HCT116 (cell line): ENCODE measurements at regions not wholly inside any gene's neighbourhood (a gene's known extent, or its start where the extent isn't known, plus 50 kb on each side); places are given as distances from the start of the nearest gene placed in this dataset.

Experiments used
- ATAC-seq: fragments of 200-7000 bp; cut with Tn5 transposase; 2 replicates; pipeline ENCODE4 v1.9.1; 2020; ENCODE audit warnings: mild to moderate bottlenecking, moderate library complexity
- BruUV-seq: library from RNA; stranded (reverse); fragments of 400-500 nt; replicated peaks from 2 replicates; lab custom pipeline; 2021; lab: Mats Ljungman, UMichigan
- CTCF ChIA-PET: fragments of 300-600 bp; sonication (Branson Sonifier 250); formaldehyde crosslinking; loops from one replicate; lab custom pipeline; 2021; ENCODE audit warnings: antibody characterized with exemption; lab: Charles Lee
- POLR2A ChIA-PET: fragments of 300-600, 350-600 bp; sonication (Branson Sonifier 250); formaldehyde crosslinking; loops from one replicate; lab custom pipeline; 2021; ENCODE audit warnings: antibody characterized with exemption; lab: Charles Lee
- RAD21 ChIA-PET, 2 experiments: fragments of 300-600 bp; sonication (Branson Sonifier 250); formaldehyde crosslinking; loops; one replicate each; lab custom pipeline; 2023; ENCODE audit warnings: low total read pairs in 2 of 2; ENCODE audit not compliant: uncharacterized antibody in 2 of 2, unreplicated experiment in 2 of 2, low non-redundant PET in 1 of 2; lab: Charles Lee
- DNase-seq: peaks from one replicate; pipeline ENCODE4 v3.0.0-alpha.2; 2010; ENCODE audit warnings: low read depth, low spot score
- H2AFZ ChIP-seq: fragments of 200-600 bp; shearing (Covaris generic), sonication (generic); 2 replicates; pipeline ENCODE4 v1.6.1; 2017; ENCODE audit warnings: low read depth, mixed run types, mixed read lengths, antibody characterized with exemption, low read length; ENCODE audit not compliant: poor library complexity, severe bottlenecking
- H3K27ac ChIP-seq: 2 replicates; pipeline ENCODE4 v1.5.1; 2012; ENCODE audit warnings: low read depth, low read length
- H3K27me3 ChIP-seq: fragments of 200-600 bp; sonication (generic); 2 replicates; pipeline ENCODE4 v1.6.1; 2016; ENCODE audit warnings: mixed run types, low read length, mixed read lengths; ENCODE audit not compliant: insufficient read depth
- H3K36me3 ChIP-seq, 2 experiments: fragments of 200-500 bp in 1 of 2; fragments of 200-600 bp in 1 of 2; sonication (Bioruptor generic) in 1 of 2; sonication (generic) in 1 of 2; 2 replicates each; pipeline versions ENCODE4 v1.5.1 to v1.6.1; 2014 to 2016; ENCODE audit warnings: low read length in 2 of 2, inconsistent platforms in 1 of 2, mixed read lengths in 1 of 2, mixed run types in 1 of 2; ENCODE audit not compliant: insufficient read depth in 2 of 2, control insufficient read depth in 1 of 2
- H3K4me1 ChIP-seq, 2 experiments: fragments of 200-600 bp in 1 of 2; sonication (generic) in 1 of 2; 2 replicates each; pipeline versions ENCODE4 v1.5.1 to v1.6.1; 2012 to 2017; ENCODE audit warnings: low read length in 2 of 2, inconsistent platforms in 1 of 2, mild to moderate bottlenecking in 1 of 2, mixed read lengths in 1 of 2, mixed run types in 1 of 2, moderate library complexity in 1 of 2; ENCODE audit not compliant: insufficient read depth in 2 of 2, control insufficient read depth in 1 of 2
- H3K4me2 ChIP-seq: fragments of 200-600 bp; sonication (generic); 2 replicates; pipeline ENCODE4 v1.6.1; 2017; ENCODE audit warnings: mixed run types, low read length, mixed read lengths
- H3K4me3 ChIP-seq, 2 experiments: fragments of 200-600 bp in 1 of 2; sonication (generic) in 1 of 2; replicated peaks in 1 of 2; 2 replicates each; pipeline ENCODE4 v1.5.1; 2011 to 2016; ENCODE audit warnings: low read length in 2 of 2, control low read depth in 1 of 2, low read depth in 1 of 2, mild to moderate bottlenecking in 1 of 2, mixed read lengths in 1 of 2, mixed run types in 1 of 2
- H3K79me2 ChIP-seq: fragments of 200-600 bp; sonication (generic); 2 replicates; pipeline ENCODE4 v1.6.1; 2017; ENCODE audit warnings: mild to moderate bottlenecking, mixed run types, low read length, moderate library complexity, mixed read lengths; ENCODE audit not compliant: insufficient read depth
- H3K9ac ChIP-seq: fragments of 200-600 bp; sonication (generic); 2 replicates; pipeline ENCODE4 v1.6.1; 2016; ENCODE audit warnings: low read length, mixed read lengths
- H3K9me2 ChIP-seq: fragments of 200-600 bp; sonication (generic), shearing (Covaris generic); 2 replicates; pipeline ENCODE4 v1.6.1; 2017; ENCODE audit warnings: mixed run types, mild to moderate bottlenecking, moderate library complexity; ENCODE audit not compliant: insufficient read depth
- H3K9me3 ChIP-seq, 2 experiments: fragments of 200-500 bp in 1 of 2; fragments of 200-600 bp in 1 of 2; sonication (Bioruptor generic) in 1 of 2; sonication (generic) in 1 of 2; 2 replicates each; pipeline ENCODE4 v1.6.1; 2014 to 2017; ENCODE audit warnings: low read length in 2 of 2, mixed read lengths in 2 of 2, inconsistent platforms in 1 of 2, low read depth in 1 of 2, mild to moderate bottlenecking in 1 of 2, mixed run types in 1 of 2, moderate library complexity in 1 of 2; ENCODE audit not compliant: control insufficient read depth in 1 of 2, insufficient read depth in 1 of 2
- H4K20me1 ChIP-seq: fragments of 200-600 bp; sonication (generic), shearing (Covaris generic); 2 replicates; pipeline ENCODE4 v1.6.1; 2017; ENCODE audit warnings: mixed run types, mild to moderate bottlenecking, moderate library complexity; ENCODE audit not compliant: insufficient read depth
- CBX3 ChIP-seq: IDR thresholded peaks from 2 replicates; pipeline ENCODE4 v1.6.1; 2012; ENCODE audit warnings: low read depth
- ELF1 ChIP-seq: IDR thresholded peaks from 2 replicates; pipeline ENCODE4 v1.6.1; 2012; ENCODE audit warnings: low read depth, borderline replicate concordance
- FOSL1 ChIP-seq: IDR thresholded peaks from 2 replicates; pipeline ENCODE4 v1.6.1; 2012; ENCODE audit warnings: low read depth
- JUND ChIP-seq: IDR thresholded peaks from 2 replicates; pipeline ENCODE4 v1.6.1; 2012
- RAD21 ChIP-seq: IDR thresholded peaks from 2 replicates; pipeline ENCODE4 v1.6.1; 2012; ENCODE audit warnings: low read depth, mild to moderate bottlenecking
- SP1 ChIP-seq: IDR thresholded peaks from 2 replicates; pipeline ENCODE4 v1.6.1; 2012; ENCODE audit warnings: low read depth
- SRF ChIP-seq: IDR thresholded peaks from 2 replicates; pipeline ENCODE4 v1.6.1; 2012; ENCODE audit warnings: low read depth
- TCF7L2 ChIP-seq: IDR thresholded peaks from 2 replicates; pipeline ENCODE4 v1.7.0; 2011; ENCODE audit warnings: borderline replicate concordance, inconsistent platforms; ENCODE audit not compliant: insufficient read depth, insufficient read length; ENCODE audit errors: extremely low read depth
- intact Hi-C: fragments of 100-400 bp; cut with micrococcal nuclease; formaldehyde crosslinking; loops from 2 replicates; pipeline ENCODE4 v1.10.0; 2022
- TF ChIP-seq, protein P1 (sequence below): IDR thresholded peaks from 2 replicates; pipeline ENCODE4 v1.6.1; 2012; ENCODE audit warnings: low read depth
- TF ChIP-seq, protein P2 (sequence below): IDR thresholded peaks from 2 replicates; pipeline ENCODE4 v1.6.1; 2011; ENCODE audit warnings: mild to moderate bottlenecking, low read length, moderate library complexity; ENCODE audit not compliant: insufficient replicate concordance; ENCODE audit errors: extremely low read depth

DNA sequence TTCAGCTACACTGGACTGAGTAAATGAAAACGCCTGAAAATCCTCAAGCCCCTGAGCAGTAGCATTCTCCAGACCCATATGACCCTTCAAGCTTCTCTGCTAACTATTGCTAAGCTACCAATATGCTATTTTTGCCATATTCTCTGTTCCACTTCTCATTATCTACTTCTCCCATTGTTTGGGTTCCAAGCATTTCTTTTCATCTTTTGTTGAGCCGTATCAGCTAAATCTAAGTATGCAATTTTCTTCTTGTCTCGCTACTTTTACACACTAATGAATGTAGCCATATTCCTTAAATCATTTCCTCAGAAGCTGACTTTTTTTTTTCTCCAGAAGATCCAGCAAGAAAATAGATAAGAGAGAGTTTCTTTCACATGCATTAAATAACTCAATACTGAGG, 128.4 kb downstream of the AGTR2 start (continued):
- TF ChIP-seq, protein P1, sequence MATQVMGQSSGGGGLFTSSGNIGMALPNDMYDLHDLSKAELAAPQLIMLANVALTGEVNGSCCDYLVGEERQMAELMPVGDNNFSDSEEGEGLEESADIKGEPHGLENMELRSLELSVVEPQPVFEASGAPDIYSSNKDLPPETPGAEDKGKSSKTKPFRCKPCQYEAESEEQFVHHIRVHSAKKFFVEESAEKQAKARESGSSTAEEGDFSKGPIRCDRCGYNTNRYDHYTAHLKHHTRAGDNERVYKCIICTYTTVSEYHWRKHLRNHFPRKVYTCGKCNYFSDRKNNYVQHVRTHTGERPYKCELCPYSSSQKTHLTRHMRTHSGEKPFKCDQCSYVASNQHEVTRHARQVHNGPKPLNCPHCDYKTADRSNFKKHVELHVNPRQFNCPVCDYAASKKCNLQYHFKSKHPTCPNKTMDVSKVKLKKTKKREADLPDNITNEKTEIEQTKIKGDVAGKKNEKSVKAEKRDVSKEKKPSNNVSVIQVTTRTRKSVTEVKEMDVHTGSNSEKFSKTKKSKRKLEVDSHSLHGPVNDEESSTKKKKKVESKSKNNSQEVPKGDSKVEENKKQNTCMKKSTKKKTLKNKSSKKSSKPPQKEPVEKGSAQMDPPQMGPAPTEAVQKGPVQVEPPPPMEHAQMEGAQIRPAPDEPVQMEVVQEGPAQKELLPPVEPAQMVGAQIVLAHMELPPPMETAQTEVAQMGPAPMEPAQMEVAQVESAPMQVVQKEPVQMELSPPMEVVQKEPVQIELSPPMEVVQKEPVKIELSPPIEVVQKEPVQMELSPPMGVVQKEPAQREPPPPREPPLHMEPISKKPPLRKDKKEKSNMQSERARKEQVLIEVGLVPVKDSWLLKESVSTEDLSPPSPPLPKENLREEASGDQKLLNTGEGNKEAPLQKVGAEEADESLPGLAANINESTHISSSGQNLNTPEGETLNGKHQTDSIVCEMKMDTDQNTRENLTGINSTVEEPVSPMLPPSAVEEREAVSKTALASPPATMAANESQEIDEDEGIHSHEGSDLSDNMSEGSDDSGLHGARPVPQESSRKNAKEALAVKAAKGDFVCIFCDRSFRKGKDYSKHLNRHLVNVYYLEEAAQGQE = no peak
- TF ChIP-seq FOSL1 = no peak
- TF ChIP-seq JUND = no peak
- TF ChIP-seq, all 23 proteins: peak for 0

DNA sequence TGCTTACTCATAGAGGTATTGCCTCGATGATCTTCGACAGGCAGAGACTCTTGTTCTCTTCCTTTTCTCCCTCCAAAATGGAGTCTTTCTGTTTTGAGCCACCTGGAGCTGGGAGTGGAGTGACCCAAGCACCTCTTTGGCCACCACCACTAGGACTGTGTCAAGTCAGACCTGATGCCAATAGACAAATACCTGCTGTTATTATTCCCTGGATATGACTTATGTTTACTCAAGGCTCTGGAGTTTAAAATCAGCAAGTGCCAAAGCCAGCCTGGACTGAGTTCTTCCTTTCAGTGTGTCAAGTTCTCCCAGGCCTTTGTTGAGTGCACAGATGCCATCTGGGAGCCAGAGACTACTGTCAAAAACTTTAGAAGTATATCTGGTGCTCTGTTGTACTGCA, 130.2 kb upstream of the SLC6A14 start:
- no peaks in the 10 kb centered on the region for H3K79me2 ChIP-seq
- ChIA-PET POLR2A (no interaction called here), CTCF (no interaction called here), RAD21 (no interaction called here)
- no peaks in the 10 kb centered on the region for H4K20me1 ChIP-seq
- no peaks in the 10 kb centered on the region for H3K36me3 ChIP-seq
- no peak overlapping the region for H3K9ac ChIP-seq
- no peaks in the 10 kb centered on the region for H3K27me3 ChIP-seq
- no peaks in the 10 kb centered on the region for H3K4me1 ChIP-seq
- no peak for DNase-seq
- ATAC-seq = no peak
- H3K27ac ChIP-seq = no peak overlapping the region
- intact Hi-C loops = no loop called here
- H3K9me3 ChIP-seq = no peaks in the 10 kb centered on the region
- no peaks in the 10 kb centered on the region for H3K9me2 ChIP-seq
- no peak overlapping the region for H3K4me3 ChIP-seq
- H2AFZ ChIP-seq = no peak overlapping the region
- no TSS peak for BruUV-seq
- TF ChIP-seq JUND (no peak), CBX3 (no peak), SP1 (no peak), SRF (no peak), TCF7L2 (no peak), ELF1 (no peak), RAD21 (no peak)
- TF ChIP-seq, protein P2, sequence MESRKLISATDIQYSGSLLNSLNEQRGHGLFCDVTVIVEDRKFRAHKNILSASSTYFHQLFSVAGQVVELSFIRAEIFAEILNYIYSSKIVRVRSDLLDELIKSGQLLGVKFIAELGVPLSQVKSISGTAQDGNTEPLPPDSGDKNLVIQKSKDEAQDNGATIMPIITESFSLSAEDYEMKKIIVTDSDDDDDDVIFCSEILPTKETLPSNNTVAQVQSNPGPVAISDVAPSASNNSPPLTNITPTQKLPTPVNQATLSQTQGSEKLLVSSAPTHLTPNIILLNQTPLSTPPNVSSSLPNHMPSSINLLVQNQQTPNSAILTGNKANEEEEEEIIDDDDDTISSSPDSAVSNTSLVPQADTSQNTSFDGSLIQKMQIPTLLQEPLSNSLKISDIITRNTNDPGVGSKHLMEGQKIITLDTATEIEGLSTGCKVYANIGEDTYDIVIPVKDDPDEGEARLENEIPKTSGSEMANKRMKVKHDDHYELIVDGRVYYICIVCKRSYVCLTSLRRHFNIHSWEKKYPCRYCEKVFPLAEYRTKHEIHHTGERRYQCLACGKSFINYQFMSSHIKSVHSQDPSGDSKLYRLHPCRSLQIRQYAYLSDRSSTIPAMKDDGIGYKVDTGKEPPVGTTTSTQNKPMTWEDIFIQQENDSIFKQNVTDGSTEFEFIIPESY = no peak
- no peak overlapping the region for H3K4me2 ChIP-seq
